B cell (primary cell): ENCODE measurements at regions not wholly inside any gene's neighbourhood (a gene's known extent, or its start where the extent isn't known, plus 50 kb on each side); places are given as distances from the start of the nearest gene placed in this dataset.

ENCODE experiments used
- ATAC-seq: fragments of 200-7000 bp; cut with Tn5 transposase; one replicate; pipeline ENCODE4 v1.10.0; 2021; ENCODE audit warnings: low read depth, mild to moderate bottlenecking, moderate number of reproducible peaks, moderate library complexity
- CTCF ChIA-PET: fragments of 350-600 bp; sonication (Branson Sonifier 250); formaldehyde crosslinking; loops from one replicate; lab custom pipeline; 2021; ENCODE audit warnings: antibody characterized with exemption, inconsistent platforms; lab: Charles Lee
- POLR2A ChIA-PET: fragments of 350-600 bp; sonication (Branson Sonifier 250); formaldehyde crosslinking; loops from one replicate; lab custom pipeline; 2021; ENCODE audit warnings: antibody characterized with exemption; lab: Charles Lee
- DNase-seq: peaks from one replicate; pipeline ENCODE4 v3.0.0; 2013
- H2AFZ ChIP-seq: 2 replicates; pipeline ENCODE4 v1.6.1; 2012; ENCODE audit warnings: mild to moderate bottlenecking, low read depth, low read length; ENCODE audit not compliant: insufficient read depth, poor library complexity, severe bottlenecking
- H3K27ac ChIP-seq, 2 donors: 1 replicate in 1 of 2; 2 replicates in 1 of 2; pipeline ENCODE4 v1.5.1; 2012 to 2013; ENCODE audit warnings: low read length in 2 of 2, mild to moderate bottlenecking in 2 of 2, moderate library complexity in 1 of 2
- H3K27me3 ChIP-seq, 4 experiments: fragments of 200-600 bp in 1 of 4; sonication (generic) in 1 of 4; replicated peaks in 1 of 4; 1 replicate in 2 of 4; 2 replicates in 2 of 4; pipeline versions ENCODE4 v1.6.1 to v1.7.0; 2013 to 2016; ENCODE audit warnings: low read length in 3 of 4, mild to moderate bottlenecking in 2 of 4, mixed read lengths in 1 of 4, moderate library complexity in 1 of 4; ENCODE audit not compliant: insufficient read depth in 4 of 4, control insufficient read depth in 3 of 4; ENCODE audit errors: control extremely low read depth in 1 of 4
- H3K36me3 ChIP-seq, 2 experiments: replicated peaks in 1 of 2; 1 replicate in 1 of 2; 2 replicates in 1 of 2; pipeline versions ENCODE4 v1.6.1 to v1.7.1; 2013; ENCODE audit warnings: low read length in 1 of 2; ENCODE audit not compliant: insufficient read depth in 2 of 2, control insufficient read depth in 1 of 2; ENCODE audit errors: control extremely low read depth in 1 of 2, extremely low read depth in 1 of 2
- H3K4me1 ChIP-seq, 2 donors: fragments of 200-600 bp in 1 of 2; sonication (generic) in 1 of 2; 1 replicate in 1 of 2; 2 replicates in 1 of 2; pipeline versions ENCODE4 v1.5.1 to v1.6.1; 2013 to 2017; ENCODE audit warnings: low read length in 2 of 2; ENCODE audit not compliant: control insufficient read depth in 2 of 2, insufficient read depth in 2 of 2
- H3K4me2 ChIP-seq: replicated peaks from 2 replicates; pipeline ENCODE3; 2012; ENCODE audit warnings: mild to moderate bottlenecking, low read depth, low read length; ENCODE audit not compliant: poor library complexity, severe bottlenecking
- H3K4me3 ChIP-seq, 5 experiments: fragments of 200-600 bp in 1 of 5; sonication (generic) in 1 of 5; 1 replicate in 3 of 5; 2 replicates in 2 of 5; pipeline versions ENCODE4 v1.5.1 to v1.7.0; 2011 to 2016; ENCODE audit warnings: low read length in 4 of 5, mild to moderate bottlenecking in 4 of 5, low read depth in 2 of 5, control low read depth in 1 of 5, moderate library complexity in 1 of 5; ENCODE audit not compliant: insufficient read depth in 1 of 5; ENCODE audit errors: control extremely low read depth in 1 of 5, extremely low read depth in 1 of 5
- H3K79me2 ChIP-seq: fragments of 200-600 bp; sonication (generic); one replicate; pipeline ENCODE4 v1.6.0; 2016; ENCODE audit warnings: low read length; ENCODE audit not compliant: control insufficient read depth, insufficient read depth
- H3K9ac ChIP-seq: fragments of 200-600 bp; sonication (generic); 2 replicates; pipeline ENCODE4 v1.6.1; 2017; ENCODE audit warnings: mild to moderate bottlenecking, low read length, moderate library complexity
- H3K9me3 ChIP-seq, 3 donors: one replicate each; pipeline versions ENCODE4 v1.6.1 to v1.7.1; 2013; ENCODE audit warnings: low read length in 2 of 3; ENCODE audit not compliant: control insufficient read depth in 2 of 3, insufficient read depth in 1 of 3; ENCODE audit errors: control extremely low read depth in 1 of 3
- H4K20me1 ChIP-seq: 2 replicates; pipeline ENCODE4 v1.6.0; 2012; ENCODE audit warnings: mild to moderate bottlenecking, low read length; ENCODE audit not compliant: insufficient read depth, control insufficient read depth, poor library complexity, severe bottlenecking
- H3K27ac Mint-ChIP-seq: one replicate; pipeline ENCODE4 v1.8.0; 2021; ENCODE audit warnings: mixed read lengths
- H3K27me3 Mint-ChIP-seq: one replicate; pipeline ENCODE4 v1.8.0; 2021; ENCODE audit warnings: mixed read lengths
- H3K4me1 Mint-ChIP-seq: one replicate; pipeline ENCODE4 v1.8.0; 2021; ENCODE audit warnings: mixed read lengths
- H3K4me3 Mint-ChIP-seq: one replicate; pipeline ENCODE4 v1.8.0; 2021; ENCODE audit warnings: mixed read lengths
- H3K9me3 Mint-ChIP-seq: one replicate; pipeline ENCODE4 v1.8.0; 2022; ENCODE audit warnings: mixed read lengths; ENCODE audit not compliant: insufficient read depth
- EZH2 ChIP-seq: IDR thresholded peaks from 2 replicates; pipeline ENCODE4 v1.6.1; 2012; ENCODE audit warnings: borderline replicate concordance, low read depth, mild to moderate bottlenecking, moderate library complexity, low read length; ENCODE audit not compliant: insufficient read depth, poor library complexity, severe bottlenecking
- WGBS: methylation state at CpG from one replicate; pipeline ENCODE4 v1.1.5; 2013; ENCODE audit warnings: missing lambda C conversion rate; ENCODE audit not compliant: insufficient coverage; 5-methylcytosine and 5-hydroxymethylcytosine counted together
- intact Hi-C: fragments of 100-400 bp; cut with micrococcal nuclease; formaldehyde crosslinking; loops from one replicate; pipeline ENCODE4 v1.10.0; 2022
- TF ChIP-seq, protein P1 (sequence below): fragments of 200-600 bp; IDR thresholded peaks from one replicate; pipeline ENCODE4 v1.8.0; 2022; ENCODE audit warnings: antibody characterized with exemption, mild to moderate bottlenecking

DNA sequence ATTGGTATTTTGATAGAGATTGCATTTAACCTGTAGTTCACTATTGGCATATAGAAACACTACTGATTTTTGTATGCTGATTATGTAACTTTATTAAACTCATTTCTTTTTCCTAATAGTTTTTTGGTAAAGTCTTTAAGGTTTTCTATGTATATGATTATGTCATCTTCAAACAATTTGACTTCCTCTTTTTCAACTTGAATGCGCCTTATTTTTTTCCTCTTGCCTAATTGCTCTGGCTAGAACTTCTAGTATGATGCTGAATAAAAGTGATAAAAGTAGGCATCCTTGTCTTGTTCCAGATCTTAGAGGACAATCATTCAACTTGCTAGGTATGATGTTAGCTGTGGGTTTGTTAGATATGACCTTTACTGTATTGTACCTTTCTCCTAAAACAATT, 1034.9 kb downstream of the PCDH9 start:
- TF ChIP-seq EZH2, result no peak
- TF ChIP-seq, protein P1, sequence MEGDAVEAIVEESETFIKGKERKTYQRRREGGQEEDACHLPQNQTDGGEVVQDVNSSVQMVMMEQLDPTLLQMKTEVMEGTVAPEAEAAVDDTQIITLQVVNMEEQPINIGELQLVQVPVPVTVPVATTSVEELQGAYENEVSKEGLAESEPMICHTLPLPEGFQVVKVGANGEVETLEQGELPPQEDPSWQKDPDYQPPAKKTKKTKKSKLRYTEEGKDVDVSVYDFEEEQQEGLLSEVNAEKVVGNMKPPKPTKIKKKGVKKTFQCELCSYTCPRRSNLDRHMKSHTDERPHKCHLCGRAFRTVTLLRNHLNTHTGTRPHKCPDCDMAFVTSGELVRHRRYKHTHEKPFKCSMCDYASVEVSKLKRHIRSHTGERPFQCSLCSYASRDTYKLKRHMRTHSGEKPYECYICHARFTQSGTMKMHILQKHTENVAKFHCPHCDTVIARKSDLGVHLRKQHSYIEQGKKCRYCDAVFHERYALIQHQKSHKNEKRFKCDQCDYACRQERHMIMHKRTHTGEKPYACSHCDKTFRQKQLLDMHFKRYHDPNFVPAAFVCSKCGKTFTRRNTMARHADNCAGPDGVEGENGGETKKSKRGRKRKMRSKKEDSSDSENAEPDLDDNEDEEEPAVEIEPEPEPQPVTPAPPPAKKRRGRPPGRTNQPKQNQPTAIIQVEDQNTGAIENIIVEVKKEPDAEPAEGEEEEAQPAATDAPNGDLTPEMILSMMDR, result no peak
- H3K27me3 ChIP-seq, result no peaks in the 10 kb centered on the region
- H3K4me2 ChIP-seq, result no peak overlapping the region
- H3K9me3 Mint-ChIP-seq, result peaks cover 2% of the 10 kb centered on the region
- no peaks in the 10 kb centered on the region for H4K20me1 ChIP-seq
- H3K79me2 ChIP-seq, result no peaks in the 10 kb centered on the region
- H3K27ac ChIP-seq, result no peak overlapping the region
- POLR2A ChIA-PET, result no interaction called here
- ATAC-seq, result no peak
- intact Hi-C loops, result no loop called here
- H3K36me3 ChIP-seq, result no peaks in the 10 kb centered on the region
- H3K4me3 Mint-ChIP-seq, result no peak overlapping the region
- DNase-seq, result no peak
- H3K4me3 ChIP-seq, result no peak overlapping the region
- H3K4me1 Mint-ChIP-seq, result no peaks in the 10 kb centered on the region
- WGBS, result no CpG with 5 or more reads among the region's 1 CpG
- no peak overlapping the region for H3K9ac ChIP-seq
- peaks cover 0 to 1% (median 0%) of the 10 kb centered on the region in 3 donors for H3K9me3 ChIP-seq
- no peak overlapping the region for H3K27ac Mint-ChIP-seq
- H2AFZ ChIP-seq, result no peak overlapping the region
- CTCF ChIA-PET, result no interaction called here
- no peaks in the 10 kb centered on the region for H3K4me1 ChIP-seq
- no peaks in the 10 kb centered on the region for H3K27me3 Mint-ChIP-seq

DNA sequence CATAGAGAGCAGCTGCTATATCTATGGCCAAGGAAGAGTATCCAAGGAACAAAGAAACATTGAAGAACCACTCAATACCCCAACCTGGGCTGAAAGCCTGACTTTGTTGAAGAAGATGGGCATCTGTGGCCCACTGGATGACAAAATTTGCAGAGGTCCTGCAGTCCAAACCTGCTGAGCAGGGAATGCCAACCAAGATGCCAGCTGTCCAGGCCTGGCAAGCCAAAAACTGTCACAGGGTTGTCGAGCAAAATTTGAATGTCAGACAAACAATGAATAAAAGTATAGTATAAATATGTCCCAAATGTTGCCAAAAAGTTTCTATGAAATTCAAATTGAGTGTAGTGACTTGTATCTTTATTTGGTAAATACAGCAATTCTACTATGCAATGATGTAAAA, 1040.2 kb downstream of the PCDH9 start:
- Mint-ChIP-seq H3K4me3 (no peak overlapping the region), H3K4me1 (no peaks in the 10 kb centered on the region), H3K27ac (no peak overlapping the region), H3K27me3 (no peaks in the 10 kb centered on the region), H3K9me3 (peaks cover 2% of the 10 kb centered on the region)
- Histone ChIP-seq H3K4me1 (no peaks in the 10 kb centered on the region), H3K79me2 (no peaks in the 10 kb centered on the region), H3K9me3 (peaks cover 0 to 1% (median 0%) of the 10 kb centered on the region in 3 donors), H4K20me1 (no peaks in the 10 kb centered on the region), H2AFZ (no peak overlapping the region), H3K9ac (no peak overlapping the region), H3K27me3 (no peaks in the 10 kb centered on the region), H3K27ac (no peak overlapping the region), H3K4me3 (no peak overlapping the region), H3K36me3 (no peaks in the 10 kb centered on the region), H3K4me2 (no peak overlapping the region)
- no CpG with 5 or more reads among the region's 1 CpG for WGBS
- no peak for TF ChIP-seq EZH2
- TF ChIP-seq, protein P1, result no peak
- ChIA-PET CTCF (no interaction called here), POLR2A (no interaction called here)
- intact Hi-C loops, result no loop called here
- DNase-seq (no peak), ATAC-seq (no peak)
